Stimulated activated CD4-positive, alpha-beta T cell treated with anti-CD3 and anti-CD28 coated beads, Interleukin-15, amount 100 ng/mL, for 48 hours (primary cell): ENCODE measurements at regions not wholly inside any gene's neighbourhood (a gene's known extent, or its start where the extent isn't known, plus 50 kb on each side); places are given as distances from the start of the nearest gene placed in this dataset.
"Not testable (repeated sequence)": the region's sequence is repeated elsewhere in the genome, so short reads cannot be mapped to it uniquely, and the experiment has no call there.

Experiments used
- DNase-seq, 2 donors: peaks; one replicate each; pipeline ENCODE4 v3.0.0-alpha.2; 2020; ENCODE audit warnings: low read depth in 2 of 2

DNA sequence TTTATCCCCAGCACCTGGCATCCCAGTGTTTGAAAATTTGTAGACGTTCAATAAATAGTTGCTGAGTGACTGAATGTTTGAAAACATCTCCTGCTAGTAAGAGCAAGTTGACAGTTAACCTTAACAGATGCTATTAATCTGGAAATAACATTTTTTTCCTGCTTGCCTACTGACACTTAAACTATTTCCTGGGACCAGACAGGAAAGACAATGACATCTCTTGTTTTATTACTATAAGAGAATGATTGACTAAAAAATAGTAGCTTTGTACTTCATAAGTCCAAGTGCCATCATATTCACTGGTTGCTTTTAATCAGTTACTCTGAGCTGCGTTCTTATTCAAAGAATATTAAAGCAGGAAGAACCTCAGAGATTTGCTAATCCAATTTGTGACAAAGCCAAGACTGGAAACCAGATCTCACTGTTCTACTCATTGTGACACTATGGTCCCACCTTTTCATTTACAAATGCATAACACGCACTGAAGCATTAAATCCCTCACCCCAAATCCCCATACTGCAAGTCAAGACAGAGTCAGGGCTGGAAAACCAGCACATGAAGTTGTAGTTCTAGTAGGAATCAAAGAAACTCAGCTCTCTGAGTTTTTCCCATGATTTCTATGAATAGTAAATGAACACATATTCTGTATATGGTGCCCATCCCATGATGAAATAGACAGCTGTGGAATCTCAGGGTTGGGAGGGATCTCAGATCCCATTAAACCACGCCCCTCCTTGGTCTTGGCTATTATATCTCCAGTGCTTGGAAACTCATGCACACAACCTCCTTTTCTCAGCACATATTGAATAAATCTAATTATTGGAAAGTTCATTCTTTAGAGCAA, 212.7 kb upstream of the P2RY1 start:
- no peak for DNase-seq

GRCh38 chr3:152622811-152623167, 212.1 kb upstream of the P2RY1 start:
- DNase-seq, result no peak

GRCh38 chr3:152623286-152623911, 211.5 kb upstream of the P2RY1 start:
- no peak for DNase-seq

GRCh38 chr3:152626226-152626625, 208.7 kb upstream of the P2RY1 start:
- no peak for DNase-seq

DNA sequence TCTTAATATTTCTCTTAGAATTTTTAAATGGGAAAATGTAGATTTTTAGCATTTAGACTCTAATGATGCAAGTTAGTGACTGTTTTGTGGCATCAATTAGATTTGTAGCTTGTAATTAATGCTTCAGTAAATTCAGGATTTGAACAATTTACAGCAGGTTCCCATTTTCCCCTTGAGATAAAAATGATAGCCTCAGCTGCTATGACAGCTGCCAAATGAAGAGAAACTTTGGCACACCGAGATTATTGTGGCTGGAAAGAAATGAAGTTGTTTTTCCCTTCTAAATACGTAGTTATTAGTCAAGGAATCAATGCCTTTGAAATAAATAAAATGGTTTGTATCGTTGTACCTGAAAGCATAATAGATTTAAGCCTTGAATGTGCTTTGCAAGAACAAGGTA, 206.4 kb upstream of the P2RY1 start:
- DNase-seq, result no peak

DNA sequence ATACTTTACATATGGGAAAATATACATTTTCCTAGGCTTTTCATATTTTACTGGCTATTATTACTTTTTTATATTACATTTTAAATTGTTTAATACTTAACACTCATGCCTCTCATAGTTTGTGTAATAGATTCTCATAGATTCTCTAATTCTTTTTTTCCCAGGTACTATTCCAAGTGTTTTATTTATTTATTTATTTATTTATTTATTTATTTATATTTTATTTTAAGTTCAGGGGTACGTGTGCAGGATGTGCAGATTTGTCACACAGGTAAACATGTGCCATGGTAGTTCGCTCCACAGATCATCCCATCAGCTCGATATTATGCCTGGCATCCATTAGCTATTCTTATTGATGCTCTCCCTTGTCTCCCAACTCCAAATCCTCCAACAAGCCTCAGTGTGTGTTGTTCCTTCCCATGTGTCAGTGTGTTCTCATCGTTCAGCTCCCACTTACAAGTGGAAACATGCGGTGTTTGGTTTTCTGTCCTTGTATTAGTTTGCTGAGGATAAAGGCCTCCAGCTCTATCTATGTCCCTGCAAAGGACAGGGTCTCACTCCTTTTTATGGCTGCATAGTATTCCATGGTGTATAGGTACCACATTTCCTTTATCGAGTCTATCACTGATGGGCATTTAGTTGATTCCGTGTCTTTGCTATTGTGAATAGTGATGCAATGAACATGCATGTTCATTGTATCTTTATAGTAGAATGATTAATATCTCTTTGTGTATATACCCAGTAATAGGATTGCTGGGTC, 205.4 kb upstream of the P2RY1 start:
- DNase-seq, result no peak

- no peak for DNase-seq
Observed at GRCh38 chr3:152635389-152635788, 199.5 kb upstream of the P2RY1 start.

DNA sequence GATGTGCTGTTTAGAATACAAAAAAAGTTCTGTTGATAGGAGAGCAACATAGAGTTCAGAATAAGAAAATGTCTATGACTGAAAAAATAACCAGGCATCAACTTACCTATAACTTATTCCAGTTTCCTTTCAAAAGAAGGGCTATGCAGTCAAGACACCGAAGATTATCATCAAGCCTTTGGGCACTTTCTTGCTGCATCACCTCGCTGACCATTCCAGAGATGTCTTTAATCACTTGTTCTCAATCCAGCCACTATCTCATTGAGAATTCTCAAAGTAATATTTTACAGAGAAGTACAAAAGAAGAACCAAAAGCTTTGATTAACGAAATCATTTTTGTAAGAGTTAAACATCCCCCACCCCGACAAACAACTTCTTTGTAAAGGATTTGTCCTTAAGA, 198.3 kb upstream of the P2RY1 start:
- no peak for DNase-seq

GRCh38 chr3:152638214-152638613, 196.7 kb upstream of the P2RY1 start:
- DNase-seq, result no peak

DNA sequence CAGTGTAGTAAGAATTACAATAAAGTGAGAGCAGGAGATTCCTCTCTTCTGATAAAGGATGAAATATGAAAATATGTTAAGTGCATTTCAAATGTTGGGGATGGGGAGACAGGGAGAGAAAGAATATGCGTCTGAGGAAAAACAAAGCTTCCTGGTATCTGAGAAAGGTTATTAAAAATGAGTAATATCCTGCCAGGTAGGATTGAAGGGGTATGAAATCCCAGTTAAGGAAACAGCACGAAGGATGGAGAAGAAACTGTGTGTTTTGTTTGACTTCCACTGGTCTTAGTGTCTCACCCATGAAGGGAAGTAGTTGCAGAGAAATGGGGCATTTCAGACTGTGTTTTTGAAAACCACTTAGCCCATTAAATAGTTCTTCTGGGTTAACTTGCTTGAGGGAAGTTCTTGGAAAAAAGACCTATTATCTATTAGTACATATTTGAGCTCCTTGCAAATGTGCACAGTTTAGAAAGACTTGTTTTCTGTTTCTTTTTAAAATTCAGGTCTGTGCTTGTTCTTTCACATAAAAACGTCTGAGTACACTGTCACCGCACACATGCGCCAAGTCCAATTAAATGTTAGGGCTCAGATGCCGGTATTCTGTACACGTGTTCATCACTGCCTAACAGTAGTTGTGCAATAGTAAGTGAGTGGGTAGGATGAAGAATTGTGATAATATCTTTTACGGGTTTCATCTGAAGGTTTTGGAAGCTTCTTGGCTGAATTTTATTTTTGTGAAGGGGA, 196.1 kb upstream of the P2RY1 start:
- DNase-seq, result no peak

DNA sequence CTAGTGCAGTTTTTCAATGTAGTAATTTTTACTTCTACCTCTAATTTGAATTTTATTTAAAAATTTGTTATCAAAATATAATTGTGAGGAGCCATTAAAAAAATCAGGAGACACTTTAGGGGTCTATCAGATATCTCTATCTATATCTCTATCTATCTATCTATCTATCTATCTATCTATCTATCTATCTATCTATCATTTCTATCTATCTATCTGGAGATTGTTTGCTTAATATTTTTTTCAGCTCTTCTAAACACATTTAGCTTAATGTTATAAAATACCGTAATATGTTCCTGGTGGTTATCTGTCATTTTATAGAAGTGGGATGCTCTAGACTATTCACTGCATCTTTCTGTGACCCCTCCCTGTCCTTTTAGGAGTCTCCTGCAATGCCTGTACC, 193.7 kb upstream of the P2RY1 start:
- DNase-seq, result no peak

GRCh38 chr3:152642658-152643057, 192.3 kb upstream of the P2RY1 start:
- no peak for DNase-seq

- no peak for DNase-seq
Observed at GRCh38 chr3:152644478-152644877, 190.5 kb upstream of the P2RY1 start.

DNA sequence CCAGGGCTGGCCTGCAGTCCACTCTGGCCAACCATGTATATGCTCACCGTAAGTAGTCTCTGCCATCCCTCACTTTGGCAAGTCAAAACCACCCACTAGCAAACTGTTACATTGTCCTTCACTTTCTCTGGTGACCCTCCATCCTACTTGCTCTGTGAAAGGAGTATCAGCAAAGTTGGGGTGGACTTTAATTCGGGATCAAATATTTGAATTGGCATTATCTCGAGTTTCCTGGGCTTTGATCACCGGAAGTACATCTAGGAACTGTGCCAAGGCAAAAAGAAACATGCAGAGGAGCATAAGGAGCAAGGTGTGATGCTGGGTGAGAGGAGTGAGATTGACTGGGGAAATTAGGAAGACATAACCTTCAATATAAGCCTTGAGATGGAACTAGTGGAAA, 188.9 kb upstream of the P2RY1 start:
- no peak for DNase-seq

GRCh38 chr3:152650177-152650576, 184.8 kb upstream of the P2RY1 start:
- no peak for DNase-seq

- DNase-seq, result not testable (repeated sequence)
Observed at GRCh38 chr3:152650923-152651322, 184.0 kb upstream of the P2RY1 start.

- no peak for DNase-seq
Observed at GRCh38 chr3:152656214-152656971, 178.5 kb upstream of the P2RY1 start.

DNA sequence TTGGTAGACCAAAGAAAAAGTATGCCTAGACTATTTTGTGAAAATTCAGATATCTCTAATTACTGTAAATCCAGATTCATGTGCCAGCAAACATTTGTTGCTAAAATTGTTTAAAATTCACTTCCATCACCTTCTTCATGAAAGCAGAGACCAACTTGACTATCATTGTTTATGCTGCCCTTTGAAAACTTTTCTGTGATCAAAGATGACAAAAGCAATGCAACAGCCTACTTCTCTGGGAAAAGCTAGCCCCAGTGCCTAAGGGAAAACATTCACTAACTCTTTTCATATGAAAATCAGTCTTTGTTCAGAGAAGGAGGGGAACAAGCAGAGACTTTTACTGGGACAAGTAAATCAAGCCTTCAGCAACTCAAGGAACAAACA, 178.0 kb upstream of the P2RY1 start:
- no peak for DNase-seq

- DNase-seq, result no peak
Observed at GRCh38 chr3:152658977-152659720, 175.8 kb upstream of the P2RY1 start.

DNA sequence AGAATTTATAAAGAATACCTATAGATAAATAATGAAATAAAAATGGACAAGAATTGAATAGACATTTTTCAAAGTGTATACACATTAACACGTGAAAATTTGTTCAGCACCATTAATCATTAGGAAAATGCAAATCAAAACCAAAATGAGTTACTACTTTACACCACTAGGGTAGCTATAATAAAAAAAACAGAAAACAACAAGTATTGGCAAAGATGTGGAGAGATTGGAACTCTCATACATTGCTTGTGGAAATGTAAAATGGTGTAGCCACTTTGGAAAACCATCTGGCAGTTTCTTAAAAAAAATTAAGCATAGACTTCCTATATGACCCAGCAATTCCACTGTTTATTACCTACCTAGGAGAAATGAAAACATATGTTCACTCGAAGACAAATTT, 172.8 kb upstream of the P2RY1 start:
- DNase-seq, result no peak

DNA sequence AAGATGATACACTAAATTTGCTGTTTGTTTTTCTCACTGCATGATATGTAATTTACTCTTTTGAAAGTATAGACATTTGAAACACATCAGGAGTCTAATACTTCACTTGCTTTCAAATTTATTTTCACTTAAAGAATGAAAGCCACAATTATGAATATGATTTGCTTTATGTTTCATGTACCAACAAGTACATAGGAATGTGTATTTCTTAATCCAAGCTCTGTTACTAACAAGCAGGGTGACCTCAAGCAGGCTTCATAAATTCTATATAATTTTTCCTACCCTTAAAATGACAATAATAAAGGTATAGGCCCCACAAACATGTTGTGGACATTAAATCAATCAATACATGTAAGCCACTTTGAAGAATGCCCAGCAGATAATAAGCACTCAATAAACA, 170.2 kb upstream of the P2RY1 start:
- DNase-seq, result no peak
